Nucleus accumbens (tissue), 56 donors: ENCODE measurements at regions not wholly inside any gene's neighbourhood (a gene's known extent, or its start where the extent isn't known, plus 50 kb on each side); places are given as distances from the start of the nearest gene placed in this dataset.
"Not testable (repeated sequence)": the region's sequence is repeated elsewhere in the genome, so short reads cannot be mapped to it uniquely, and the experiment has no call there.

Source experiments
- DNase-seq, 56 donors: peaks; one replicate each; lab custom pipeline; 2025; lab: John Stamatoyannopoulos, UW

DNA sequence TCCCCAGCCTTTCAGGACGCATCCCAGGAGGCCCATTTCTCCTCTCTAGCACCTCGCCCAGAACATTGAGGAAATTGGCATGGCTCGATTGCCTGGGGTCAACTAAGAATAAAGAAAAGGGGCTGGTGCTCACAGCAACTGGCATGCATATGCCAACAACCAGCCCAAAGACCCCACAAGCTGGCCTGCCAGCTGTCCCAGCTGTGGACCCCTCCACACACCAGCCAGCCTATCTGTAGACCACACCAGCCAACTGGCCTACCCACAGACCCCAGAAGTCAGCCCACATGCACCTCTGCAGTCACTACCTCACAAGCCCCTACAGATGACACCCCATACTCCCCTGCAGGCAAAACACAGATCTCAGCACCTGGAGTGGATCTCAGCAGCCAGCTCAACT, 123.8 kb upstream of the ID2 start:
- no peak for DNase-seq

DNA sequence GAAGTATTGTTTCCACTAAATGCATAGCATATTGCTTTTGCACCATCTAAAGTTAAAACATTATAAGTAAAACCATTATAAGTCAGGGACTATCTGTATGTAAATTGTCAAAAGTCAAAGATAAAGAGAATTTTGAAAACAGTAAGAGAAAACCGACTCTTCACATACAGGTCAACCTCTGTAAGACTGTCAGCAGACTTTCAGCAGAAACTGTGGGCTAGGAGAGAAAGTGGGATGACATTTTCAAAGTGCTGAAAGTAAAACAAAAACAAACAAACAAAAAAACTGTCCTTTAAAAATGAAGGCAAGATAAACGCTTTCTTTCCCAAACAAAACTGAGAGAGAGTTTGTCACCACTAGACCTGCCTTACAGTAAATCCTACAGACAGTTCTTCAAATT, 122.9 kb upstream of the ID2 start:
- DNase-seq = no peak

DNA sequence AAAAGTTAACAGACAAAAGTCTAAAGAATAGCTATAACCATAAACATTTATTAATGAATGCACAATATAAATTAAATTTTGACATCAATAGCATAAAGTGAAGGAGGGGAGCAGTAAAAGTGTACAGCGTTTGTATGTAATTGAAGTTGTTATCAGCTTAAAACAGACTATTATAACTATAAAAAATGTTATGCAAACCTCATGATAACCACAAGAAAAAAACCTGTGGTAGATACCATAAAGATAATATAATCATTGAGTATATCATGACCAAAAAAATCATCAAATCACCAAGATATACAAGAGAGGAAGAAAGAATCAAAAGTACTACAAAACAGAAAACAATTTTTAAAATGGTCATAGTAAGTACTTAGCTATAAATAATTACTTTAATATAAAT, 122.1 kb upstream of the ID2 start:
- DNase-seq = no peak

DNA sequence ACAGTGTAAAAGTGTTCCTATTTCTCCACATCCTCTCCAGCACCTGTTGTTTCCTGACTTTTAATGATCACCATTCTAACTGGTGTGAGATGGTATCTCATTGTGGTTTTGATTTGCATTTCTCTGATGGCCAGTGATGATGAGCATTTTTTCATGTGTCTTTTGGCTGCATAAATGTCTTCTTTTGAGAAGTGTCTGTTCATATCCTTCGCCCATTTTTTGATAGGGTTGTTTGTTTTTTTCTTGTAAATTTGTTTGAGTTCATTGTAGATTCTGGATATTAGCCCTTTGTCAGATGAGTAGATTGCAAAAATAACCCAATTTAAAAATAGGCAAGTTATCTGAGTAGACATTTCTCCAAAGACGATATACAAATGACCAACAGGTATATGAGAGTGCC, 120.2 kb upstream of the ID2 start:
- DNase-seq = not testable (repeated sequence)

DNA sequence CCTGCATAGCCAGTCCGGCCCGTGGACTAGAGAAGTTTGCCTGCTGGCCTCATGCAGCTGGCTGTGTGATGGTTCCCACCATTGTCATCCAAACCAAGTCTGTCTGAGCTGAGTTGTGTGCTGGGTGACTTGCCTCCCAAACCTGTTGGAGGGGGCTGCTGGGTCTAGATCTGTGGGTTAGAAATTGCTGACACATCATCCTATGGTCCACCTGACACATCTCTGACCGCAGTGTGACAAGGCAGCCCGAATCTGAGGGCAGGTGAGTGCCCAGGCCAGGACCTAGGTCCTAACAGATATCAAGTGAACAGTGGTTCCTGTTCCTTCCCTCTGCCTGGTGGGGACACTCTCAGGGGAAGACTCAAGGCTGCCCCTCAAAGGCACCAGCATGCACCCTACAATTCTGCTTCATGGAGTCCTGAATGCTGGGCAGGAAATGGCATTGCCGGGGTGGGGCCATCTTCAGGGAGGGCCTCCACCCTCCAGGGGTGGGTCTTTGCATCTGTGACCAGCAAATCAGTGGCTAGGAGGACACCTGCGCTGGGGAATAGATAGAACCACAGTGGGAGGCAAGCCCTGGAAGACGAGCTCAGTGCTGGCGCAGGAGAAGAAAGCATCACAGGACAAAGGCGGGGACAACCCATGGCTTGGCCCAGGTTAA, 117.9 kb upstream of the ID2 start:
- DNase-seq = no peak

DNA sequence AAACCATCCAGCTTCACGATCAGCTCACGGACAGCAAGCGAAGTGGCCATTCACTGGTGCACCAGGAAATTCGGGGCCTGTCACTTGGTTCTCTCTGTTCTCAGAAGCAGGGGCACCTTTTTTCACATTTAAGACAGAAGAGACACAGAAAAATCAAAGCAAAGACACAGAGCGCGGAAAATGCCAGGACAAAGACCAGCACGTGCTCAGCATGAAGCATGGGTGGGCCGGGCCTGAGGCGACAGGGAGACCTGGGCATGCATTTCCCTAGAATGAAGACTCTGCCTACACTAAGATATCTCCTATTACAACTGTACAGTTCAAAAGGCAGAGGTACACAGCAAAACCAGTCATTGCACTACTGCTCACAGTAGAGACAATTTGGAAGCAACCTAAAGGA, 117.4 kb upstream of the ID2 start:
- DNase-seq = no peak

DNA sequence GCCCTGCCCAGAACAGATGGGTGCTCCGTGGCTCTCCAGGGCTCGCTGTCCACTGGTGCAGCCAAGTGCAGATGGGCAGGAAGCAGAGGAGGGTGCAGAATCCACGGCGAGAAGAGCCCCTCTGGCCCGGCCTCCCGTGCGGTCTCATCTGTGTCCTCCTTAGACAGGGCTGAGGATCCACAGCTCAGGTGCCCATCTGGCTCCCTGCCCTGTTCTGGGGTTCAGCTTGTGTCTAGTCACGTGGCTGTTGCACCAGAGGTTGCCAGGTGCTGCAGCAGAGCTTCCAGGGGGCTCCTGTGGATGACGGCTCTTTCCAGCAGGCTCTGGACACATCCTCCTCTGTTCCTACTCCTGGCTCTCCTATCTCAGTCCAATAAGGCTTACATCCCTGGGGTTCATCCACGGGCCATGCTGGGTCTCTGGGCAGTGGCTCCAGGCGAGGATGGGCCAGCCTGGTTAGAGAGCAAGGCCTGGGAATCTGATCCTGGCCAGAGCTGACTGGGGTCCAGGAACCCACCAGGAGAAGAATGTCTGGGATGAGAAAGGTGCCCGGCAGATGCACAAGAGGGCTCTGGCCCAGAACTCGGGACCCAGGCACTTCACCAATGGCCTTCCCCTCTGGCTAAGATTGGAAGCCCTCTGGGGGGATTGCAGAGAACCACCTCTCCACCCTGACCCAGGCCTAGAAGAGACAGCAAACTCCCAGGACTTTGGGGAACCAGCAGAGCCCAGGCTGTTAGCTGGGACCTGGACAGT, 116.3 kb upstream of the ID2 start:
- DNase-seq = no peak

DNA sequence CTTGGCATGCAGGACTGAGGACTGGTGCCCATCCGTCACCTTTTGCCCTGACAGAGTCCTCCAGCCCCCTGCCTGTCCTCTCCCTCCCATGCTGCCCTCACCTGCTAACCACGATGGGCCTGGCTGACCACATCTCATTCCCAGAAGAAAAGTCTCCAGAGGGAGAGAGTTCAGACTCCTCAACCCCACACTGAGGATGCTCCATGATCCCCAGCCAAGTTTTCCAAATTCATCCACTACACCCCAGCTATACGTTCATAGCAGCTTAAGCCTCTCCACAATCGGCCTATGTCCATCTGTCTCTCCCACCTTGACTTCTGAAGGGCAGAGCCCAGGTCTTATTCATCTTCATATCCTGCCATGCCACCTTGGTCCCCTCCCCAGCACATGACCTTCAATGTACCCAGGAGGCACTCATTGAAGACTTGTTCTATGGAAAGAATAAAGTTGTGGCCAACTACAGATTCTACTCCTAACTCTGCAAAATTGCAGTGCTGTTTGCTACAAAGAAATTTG, 115.6 kb upstream of the ID2 start:
- no peak for DNase-seq

DNA sequence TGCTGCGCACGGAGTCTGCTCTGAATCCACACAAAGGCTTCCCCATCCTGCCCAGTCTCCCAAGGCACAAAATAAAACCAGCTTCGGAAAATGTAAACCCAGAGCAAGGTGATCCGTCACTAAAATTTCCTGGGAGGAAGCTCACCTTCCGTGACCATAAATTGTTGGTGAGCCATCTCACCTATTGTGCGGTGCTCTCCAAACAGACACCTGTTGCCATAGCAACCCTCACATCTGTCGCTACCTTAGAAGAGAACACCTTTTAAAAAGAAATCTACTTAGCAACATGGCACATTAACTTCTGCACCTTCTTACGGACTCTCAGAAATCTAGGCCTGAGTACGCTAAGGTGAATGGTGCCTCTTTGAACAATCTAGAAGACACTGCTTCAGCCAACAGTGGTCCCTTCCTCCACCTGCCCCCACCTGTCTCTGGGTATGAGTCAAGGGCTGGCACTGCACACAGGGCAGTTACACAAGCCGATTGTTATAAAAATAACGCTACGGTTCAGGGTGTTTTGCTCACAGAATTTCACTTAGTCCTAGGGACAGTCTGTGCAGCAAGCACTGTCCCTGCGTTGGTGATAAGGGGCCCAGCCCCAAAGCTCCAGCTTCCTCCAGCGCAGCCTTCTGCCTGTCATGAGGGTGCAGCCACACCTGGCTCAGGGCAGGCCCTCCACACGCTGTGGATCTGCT, 114.9 kb upstream of the ID2 start:
- DNase-seq = no peak

DNA sequence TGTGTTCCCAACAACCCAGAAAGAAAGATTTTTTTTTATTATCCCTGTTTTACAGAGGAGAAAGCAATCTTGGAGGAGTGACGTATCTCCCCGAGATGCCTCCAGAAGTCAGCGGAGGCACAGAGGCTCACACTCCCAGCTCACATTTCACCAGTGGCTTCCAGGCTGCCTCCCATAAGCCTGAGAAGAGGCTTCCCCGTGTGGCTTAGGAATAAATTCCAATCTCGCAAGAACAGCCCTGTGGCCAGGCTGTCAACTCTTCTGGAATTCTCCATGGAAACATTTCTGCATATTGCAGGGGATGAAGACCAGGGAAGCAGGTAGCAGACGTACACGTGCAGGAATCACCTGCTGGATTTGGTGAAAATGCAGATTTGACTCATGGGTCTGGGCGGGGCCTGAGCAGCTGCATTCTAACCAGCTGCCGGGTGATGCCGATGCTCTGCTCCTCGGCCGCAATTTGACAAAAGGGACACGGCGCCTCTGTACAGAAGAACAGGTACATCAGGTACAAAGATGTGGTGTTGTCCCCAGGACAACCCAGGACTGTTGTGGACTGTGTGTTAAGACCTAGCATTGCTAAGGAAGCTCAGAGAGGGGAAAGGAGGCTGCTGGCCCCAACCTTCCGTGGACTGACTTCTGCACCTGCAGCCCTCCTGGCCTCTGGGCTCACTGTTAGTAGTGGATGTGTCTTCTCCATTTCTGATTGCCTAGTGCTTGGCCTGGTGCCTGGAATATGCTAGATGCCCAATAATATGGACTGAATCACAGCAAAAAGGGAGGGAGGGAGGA, 114.2 kb upstream of the ID2 start:
- DNase-seq = no peak

DNA sequence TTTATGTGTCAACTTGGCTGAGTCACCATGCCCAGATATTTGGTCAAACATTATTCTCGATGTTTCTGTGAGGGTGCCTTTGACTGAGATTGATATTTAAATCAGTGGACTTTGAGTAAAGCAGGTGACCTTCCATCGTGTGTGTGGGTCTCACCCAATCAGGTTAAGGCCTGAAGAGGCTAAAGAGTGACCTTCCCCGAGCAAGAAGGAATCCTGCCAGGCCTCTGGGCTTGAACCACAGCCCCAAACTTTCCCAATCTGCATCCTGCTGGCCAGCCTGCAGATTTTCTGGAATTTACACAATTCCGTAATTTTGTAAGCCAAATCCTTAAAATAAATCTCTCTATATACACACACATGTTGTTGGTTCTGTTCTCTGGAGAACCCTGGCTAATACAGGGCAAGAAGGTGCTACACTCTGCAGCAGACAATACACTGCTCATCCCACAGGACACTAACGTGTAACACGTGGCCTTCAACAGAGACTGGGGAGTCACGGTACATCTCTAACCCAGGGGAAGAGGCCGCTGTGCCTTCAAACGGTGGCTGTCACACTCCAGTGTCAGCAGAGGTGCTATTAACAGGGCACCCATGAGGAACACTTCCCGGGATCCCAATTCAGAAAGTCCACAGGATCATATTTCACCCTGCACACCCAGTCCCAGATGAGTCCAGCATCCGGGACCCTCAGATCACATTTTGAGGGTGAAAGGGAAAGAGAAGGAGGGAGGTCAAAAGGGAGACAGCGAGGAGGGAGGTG, 113.1 kb upstream of the ID2 start:
- no peak for DNase-seq

DNA sequence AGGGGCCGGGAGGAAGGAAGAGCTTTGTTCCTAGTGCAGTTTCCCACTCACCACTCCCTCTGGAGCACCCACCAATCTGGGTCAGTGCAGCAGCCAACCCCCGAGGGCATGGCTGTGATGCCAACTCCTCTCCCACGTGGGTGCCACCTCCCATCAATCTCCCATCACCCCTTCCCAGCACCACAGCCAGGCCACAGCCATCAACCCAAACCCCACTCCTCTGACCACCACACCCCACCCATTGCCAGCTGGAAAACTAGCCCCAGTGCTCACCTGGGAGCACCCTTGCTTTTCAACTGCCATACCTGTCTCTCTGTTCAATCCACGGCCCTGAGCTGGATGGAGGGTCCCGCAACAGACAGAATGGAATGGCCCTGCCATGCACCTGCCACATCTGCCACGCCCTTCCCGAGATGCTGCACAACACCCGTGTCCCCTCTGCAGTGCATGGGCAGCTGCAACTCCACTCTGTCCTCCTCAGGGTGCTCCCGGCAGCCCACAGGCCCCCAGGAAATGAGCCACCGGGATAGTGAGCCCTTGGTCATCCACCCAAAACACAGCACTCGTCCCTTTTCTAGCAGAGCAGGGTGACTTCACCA, 112.4 kb upstream of the ID2 start:
- DNase-seq = no peak

DNA sequence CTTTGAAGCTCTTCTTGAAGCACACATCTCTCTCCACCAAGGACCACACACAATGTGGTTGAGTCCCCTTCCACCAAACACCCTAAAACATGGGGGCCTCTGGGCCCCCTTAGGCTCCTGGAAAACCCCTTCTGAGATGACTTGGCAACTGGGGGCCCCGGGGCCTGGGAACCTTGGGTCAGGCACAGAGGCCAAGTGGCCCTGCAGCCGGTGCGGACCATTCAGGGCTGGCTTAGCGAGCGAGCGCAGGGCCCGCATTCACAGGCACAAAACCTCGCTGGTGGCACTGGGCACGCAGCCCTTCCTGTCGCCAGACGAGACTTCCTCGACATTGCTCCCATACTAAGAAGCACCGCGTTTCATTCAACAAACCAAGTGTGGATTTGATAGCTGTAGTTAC, 111.2 kb upstream of the ID2 start:
- no peak for DNase-seq

DNA sequence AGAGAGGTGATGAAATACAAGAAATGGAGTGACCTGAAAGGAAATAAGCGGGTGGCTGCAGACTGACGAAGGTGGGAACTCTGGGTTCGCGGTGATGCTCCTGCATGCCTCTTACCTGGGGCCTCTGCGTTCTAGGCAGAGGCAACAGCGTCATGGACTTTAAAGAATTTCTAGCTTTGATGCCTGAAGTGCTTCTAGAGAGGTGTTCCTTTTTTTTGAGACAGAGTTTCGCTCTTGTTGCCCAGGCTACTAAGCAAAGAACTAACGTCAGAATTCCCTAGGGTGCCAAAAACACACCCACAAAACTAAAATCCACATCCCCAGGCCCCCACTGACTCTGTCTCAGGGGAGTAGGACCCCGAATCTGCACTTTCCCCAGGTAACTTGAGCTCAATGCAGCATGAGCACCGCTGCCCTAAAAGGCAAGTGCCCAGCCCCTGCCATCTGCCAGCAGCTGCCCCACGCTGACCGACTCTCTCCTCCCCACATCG, 110.5 kb upstream of the ID2 start:
- no peak for DNase-seq

DNA sequence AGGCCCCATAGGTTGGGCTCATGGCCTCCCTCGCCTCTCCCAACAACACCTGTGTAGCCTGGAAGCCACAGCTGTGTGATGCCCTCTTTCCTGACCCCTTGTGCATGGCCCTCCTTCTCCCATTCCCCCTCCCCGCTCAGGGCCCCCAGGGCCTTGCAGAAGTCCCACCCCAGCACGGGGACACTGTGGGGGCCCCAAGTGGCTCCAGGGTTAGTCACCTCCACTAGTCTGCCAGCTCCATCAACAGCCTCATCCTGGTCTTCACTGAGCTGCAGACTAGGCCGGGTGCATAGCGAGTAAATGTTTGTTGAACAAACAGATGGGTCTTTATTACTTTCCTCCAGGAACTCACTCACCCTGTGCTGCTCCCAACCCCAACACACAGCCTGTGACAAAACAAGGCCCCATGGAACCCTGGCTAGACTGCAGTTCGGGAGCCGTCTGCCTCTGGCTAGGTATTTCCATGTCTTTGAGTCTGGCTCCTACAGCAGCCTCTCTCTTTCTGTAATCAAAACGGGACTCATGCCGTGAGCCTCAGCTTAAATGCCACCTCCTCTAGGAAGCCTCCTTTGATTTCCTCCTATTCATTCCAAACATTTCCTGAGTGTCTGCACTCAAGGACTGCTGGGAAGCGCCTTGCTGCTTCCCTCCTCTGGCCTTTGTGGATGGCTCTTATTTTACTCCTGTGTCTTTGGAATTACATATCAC, 109.9 kb upstream of the ID2 start:
- DNase-seq = no peak

DNA sequence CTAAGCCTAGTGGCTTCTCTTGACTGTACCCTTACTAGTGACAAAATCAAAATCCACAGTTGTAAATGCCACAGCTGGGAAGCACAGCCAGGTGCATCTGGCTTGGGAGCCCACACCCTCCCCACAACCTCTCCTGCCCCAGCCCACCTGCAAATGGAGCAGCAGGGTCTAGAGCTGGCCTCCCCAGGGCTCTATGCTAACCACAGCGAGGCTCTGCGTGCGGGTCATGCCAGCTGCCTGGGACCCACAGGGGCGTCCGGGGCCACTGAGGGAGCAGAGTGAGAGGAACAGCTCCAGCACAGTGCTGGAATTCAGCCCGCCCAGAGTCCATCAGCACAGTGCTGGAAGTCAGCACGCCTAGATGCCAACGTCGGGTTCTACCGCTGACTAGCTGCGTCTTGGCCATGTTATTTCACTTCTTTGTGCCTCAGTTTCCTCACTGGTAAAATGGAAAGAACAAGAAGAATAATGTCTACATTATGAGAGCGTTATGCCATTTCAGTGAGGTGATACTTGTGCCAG, 109.1 kb upstream of the ID2 start:
- DNase-seq = no peak

DNA sequence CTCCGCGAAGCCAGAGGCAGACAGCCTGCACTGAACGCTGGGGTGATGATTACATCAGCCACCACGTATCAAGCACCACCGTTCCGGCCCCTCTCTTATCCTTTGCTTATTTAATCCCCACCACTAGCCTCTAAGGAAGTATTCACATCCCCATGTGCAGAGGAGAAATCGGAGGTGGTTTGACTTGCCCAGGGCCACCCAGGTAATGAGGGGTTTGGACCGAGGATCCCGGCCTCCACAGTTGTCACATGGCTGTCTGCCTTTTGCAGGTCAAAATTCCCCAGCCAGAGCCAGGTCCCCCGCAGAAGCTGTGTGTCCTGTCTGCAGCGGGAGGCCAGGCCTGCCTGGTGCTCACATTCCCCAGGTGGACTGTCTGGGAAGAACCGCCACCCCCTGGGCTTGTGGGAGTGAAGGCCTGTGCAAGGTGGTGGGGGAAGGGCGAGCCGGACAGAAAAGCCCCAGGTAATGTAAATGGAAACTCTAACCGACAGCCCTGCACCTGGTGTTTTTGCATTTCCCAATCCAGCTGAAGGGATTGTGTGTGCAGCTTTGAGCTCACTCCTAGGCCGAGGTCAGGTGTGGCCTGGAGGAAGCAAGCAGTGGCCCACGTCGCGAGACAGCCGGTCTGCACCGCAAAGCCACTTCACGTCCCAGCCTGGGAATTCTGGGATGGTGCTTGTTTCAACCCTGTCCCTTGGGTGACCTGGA, 108.5 kb upstream of the ID2 start:
- DNase-seq = no peak

DNA sequence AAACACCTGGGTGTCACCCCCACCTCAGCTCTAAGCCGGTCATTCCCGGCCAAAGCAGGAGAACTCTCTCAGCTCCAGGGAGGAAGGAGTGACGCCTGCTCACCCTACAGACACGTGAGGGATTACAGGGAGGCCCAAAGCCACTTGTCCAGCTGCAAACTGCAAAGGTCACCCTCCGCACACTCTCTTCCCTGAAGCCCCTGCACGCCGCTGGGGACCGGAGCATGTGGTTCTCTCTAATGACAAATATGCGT, 108.0 kb upstream of the ID2 start:
- DNase-seq = no peak
